HepG2 (cell line): ENCODE measurements at regions not wholly inside any gene's neighbourhood (a gene's known extent, or its start where the extent isn't known, plus 50 kb on each side); places are given as distances from the start of the nearest gene placed in this dataset.

Experiments
- CBFB ChIP-seq: sonication (generic); formaldehyde crosslinking; IDR thresholded peaks from 2 replicates; pipeline ENCODE4 v1.4.0; 2020; ENCODE audit warnings: missing genetic modification reagents
- CHD4 ChIP-seq: fragments of 200-600 bp; sonication (generic); IDR thresholded peaks from 2 replicates; pipeline ENCODE4 v1.7.0; 2017; ENCODE audit warnings: mild to moderate bottlenecking, low read length, borderline replicate concordance
- EP300 ChIP-seq, 3 experiments: sonication (generic) in 1 of 3; formaldehyde crosslinking in 1 of 3; IDR thresholded peaks; 2 replicates each; pipeline versions ENCODE4 v1.5.1 to v1.6.1; 2011 to 2020; ENCODE audit warnings: low read depth in 2 of 3, low read length in 2 of 3, borderline replicate concordance in 1 of 3, improper control_type of control experiment in 1 of 3, mild to moderate bottlenecking in 1 of 3, missing genetic modification reagents in 1 of 3, moderate library complexity in 1 of 3
- EZH2 ChIP-seq: conservative IDR thresholded peaks from 2 replicates; pipeline ENCODE4 v1.6.1; 2012; ENCODE audit warnings: mild to moderate bottlenecking, low read depth, low read length, moderate library complexity
- JUND ChIP-seq: sonication (generic); formaldehyde crosslinking; IDR thresholded peaks from 2 replicates; pipeline ENCODE4 v1.8.0; 2022; ENCODE audit warnings: mild to moderate bottlenecking, missing genetic modification reagents
- NR2F2 ChIP-seq: IDR thresholded peaks from 2 replicates; pipeline ENCODE4 v1.6.1; 2012; ENCODE audit warnings: low read depth, inconsistent platforms, borderline replicate concordance
- YY1 ChIP-seq: IDR thresholded peaks from 2 replicates; pipeline ENCODE4 v1.6.1; 2011; ENCODE audit warnings: low read length, low read depth, moderate library complexity, mild to moderate bottlenecking; ENCODE audit not compliant: insufficient read depth, insufficient replicate concordance
- ZMYM4 ChIP-seq: sonication (generic); formaldehyde crosslinking; IDR thresholded peaks from 2 replicates; pipeline ENCODE4 v1.8.1; 2023; ENCODE audit warnings: mild to moderate bottlenecking, missing genetic modification reagents
- ZNF292 ChIP-seq: sonication (generic); formaldehyde crosslinking; IDR thresholded peaks from 2 replicates; pipeline ENCODE4 v1.8.1; 2022; ENCODE audit warnings: mild to moderate bottlenecking, low read depth, missing genetic modification reagents, borderline replicate concordance
- TF ChIP-seq, protein P1 (sequence below): sonication (generic); formaldehyde crosslinking; IDR thresholded peaks from 2 replicates; pipeline ENCODE4 v1.5.0; 2020; ENCODE audit warnings: mild to moderate bottlenecking, missing genetic modification reagents, moderate library complexity
- TF ChIP-seq, protein P2 (sequence below), 2 experiments: sonication (generic) in 1 of 2; formaldehyde crosslinking in 1 of 2; IDR thresholded peaks; 2 replicates each; pipeline versions ENCODE4 v1.5.1 to v1.6.1; 2011 to 2020; ENCODE audit warnings: borderline replicate concordance in 1 of 2, low read depth in 1 of 2, low read length in 1 of 2, mild to moderate bottlenecking in 1 of 2, missing genetic modification reagents in 1 of 2, moderate library complexity in 1 of 2
- TF ChIP-seq, protein P3 (sequence below): sonication (generic); formaldehyde crosslinking; IDR thresholded peaks from 2 replicates; pipeline ENCODE4 v1.4.0; 2020; ENCODE audit warnings: missing genetic modification reagents
- TF ChIP-seq, protein P4 (sequence below): sonication (generic); formaldehyde crosslinking; IDR thresholded peaks from 2 replicates; pipeline ENCODE4 v1.4.0; 2020; ENCODE audit warnings: missing genetic modification reagents

DNA sequence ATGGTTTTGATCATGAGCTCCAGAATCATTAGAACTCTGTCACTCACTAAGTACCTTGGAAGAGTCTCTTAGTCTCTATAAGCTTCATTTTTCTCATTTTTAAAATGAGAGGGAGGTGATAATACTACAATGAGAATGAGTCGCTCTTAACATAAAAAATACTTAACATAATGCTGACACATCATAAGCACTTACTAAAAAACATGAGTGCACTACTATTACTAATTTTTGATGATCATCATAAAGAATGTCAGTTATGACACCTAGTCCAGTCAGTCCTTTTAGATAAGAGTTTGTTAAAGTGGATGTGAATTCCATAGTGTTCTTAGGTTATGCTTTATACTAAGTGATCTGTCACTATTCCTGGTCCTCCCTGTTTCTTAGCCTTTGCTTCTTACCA, 200.4 kb upstream of the SLC24A2 start:
- TF ChIP-seq, protein P1, sequence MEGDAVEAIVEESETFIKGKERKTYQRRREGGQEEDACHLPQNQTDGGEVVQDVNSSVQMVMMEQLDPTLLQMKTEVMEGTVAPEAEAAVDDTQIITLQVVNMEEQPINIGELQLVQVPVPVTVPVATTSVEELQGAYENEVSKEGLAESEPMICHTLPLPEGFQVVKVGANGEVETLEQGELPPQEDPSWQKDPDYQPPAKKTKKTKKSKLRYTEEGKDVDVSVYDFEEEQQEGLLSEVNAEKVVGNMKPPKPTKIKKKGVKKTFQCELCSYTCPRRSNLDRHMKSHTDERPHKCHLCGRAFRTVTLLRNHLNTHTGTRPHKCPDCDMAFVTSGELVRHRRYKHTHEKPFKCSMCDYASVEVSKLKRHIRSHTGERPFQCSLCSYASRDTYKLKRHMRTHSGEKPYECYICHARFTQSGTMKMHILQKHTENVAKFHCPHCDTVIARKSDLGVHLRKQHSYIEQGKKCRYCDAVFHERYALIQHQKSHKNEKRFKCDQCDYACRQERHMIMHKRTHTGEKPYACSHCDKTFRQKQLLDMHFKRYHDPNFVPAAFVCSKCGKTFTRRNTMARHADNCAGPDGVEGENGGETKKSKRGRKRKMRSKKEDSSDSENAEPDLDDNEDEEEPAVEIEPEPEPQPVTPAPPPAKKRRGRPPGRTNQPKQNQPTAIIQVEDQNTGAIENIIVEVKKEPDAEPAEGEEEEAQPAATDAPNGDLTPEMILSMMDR (CRISPR knock-in tag) = no peak
- TF ChIP-seq JUND (CRISPR knock-in tag) (no peak), EZH2 (no peak), YY1 (no peak), ZMYM4 (CRISPR knock-in tag) (no peak), CHD4 (no peak), EP300 (IDR thresholded peaks at IDR 0.05; ENCODE audit: low read depth in 2 of 2, low read length in 2 of 2) (no peak), EP300 (CRISPR knock-in tag; IDR thresholded peaks at IDR 0.05; ENCODE audit: borderline replicate concordance) (no peak), CBFB (CRISPR knock-in tag) (no peak), ZNF292 (CRISPR knock-in tag) (no peak), NR2F2 (no peak)
- TF ChIP-seq, protein P2, sequence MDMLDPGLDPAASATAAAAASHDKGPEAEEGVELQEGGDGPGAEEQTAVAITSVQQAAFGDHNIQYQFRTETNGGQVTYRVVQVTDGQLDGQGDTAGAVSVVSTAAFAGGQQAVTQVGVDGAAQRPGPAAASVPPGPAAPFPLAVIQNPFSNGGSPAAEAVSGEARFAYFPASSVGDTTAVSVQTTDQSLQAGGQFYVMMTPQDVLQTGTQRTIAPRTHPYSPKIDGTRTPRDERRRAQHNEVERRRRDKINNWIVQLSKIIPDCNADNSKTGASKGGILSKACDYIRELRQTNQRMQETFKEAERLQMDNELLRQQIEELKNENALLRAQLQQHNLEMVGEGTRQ (IDR thresholded peaks at IDR 0.05; ENCODE audit: low read depth, low read length) = no peak
- TF ChIP-seq, protein P2 (CRISPR knock-in tag; IDR thresholded peaks at IDR 0.05; ENCODE audit: borderline replicate concordance) = no peak
- TF ChIP-seq, protein P3, sequence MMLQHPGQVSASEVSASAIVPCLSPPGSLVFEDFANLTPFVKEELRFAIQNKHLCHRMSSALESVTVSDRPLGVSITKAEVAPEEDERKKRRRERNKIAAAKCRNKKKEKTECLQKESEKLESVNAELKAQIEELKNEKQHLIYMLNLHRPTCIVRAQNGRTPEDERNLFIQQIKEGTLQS (CRISPR knock-in tag) = no peak
- TF ChIP-seq, protein P4, sequence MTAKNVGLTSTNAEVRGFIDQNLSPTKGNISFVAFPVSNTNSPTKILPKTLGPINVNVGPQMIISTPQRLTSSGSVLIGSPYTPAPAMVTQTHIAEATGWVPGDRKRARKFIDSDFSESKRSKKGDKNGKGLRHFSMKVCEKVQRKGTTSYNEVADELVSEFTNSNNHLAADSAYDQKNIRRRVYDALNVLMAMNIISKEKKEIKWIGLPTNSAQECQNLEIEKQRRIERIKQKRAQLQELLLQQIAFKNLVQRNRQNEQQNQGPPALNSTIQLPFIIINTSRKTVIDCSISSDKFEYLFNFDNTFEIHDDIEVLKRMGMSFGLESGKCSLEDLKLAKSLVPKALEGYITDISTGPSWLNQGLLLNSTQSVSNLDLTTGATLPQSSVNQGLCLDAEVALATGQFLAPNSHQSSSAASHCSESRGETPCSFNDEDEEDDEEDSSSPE (CRISPR knock-in tag) = no peak
